HCT116 (cell line): ENCODE measurements at regions not wholly inside any gene's neighbourhood (a gene's known extent, or its start where the extent isn't known, plus 50 kb on each side); places are given as distances from the start of the nearest gene placed in this dataset.

Source experiments
- CEBPB ChIP-seq: IDR thresholded peaks from 2 replicates; pipeline ENCODE4 v1.6.1; 2012; ENCODE audit warnings: low read depth
- EZH2 ChIP-seq: fragments of 200-600 bp; sonication (generic); IDR thresholded peaks from 2 replicates; pipeline ENCODE4 v1.6.1; 2017; ENCODE audit warnings: antibody characterized with exemption, mixed run types
- EZH2phosphoT487 ChIP-seq: fragments of 200-600 bp; IDR thresholded peaks from 2 replicates; pipeline ENCODE4 v1.6.1; 2018; ENCODE audit warnings: antibody characterized with exemption, borderline replicate concordance
- JUND ChIP-seq: IDR thresholded peaks from 2 replicates; pipeline ENCODE4 v1.6.1; 2012
- POLR2A ChIP-seq: IDR thresholded peaks from 2 replicates; pipeline ENCODE4 v1.7.0; 2011; ENCODE audit warnings: borderline replicate concordance; ENCODE audit not compliant: insufficient read depth, insufficient read length; ENCODE audit errors: extremely low read depth
- POLR2AphosphoS5 ChIP-seq: IDR thresholded peaks from 2 replicates; pipeline ENCODE4 v1.6.1; 2011; ENCODE audit warnings: mild to moderate bottlenecking, low read depth, low read length, moderate library complexity
- RAD21 ChIP-seq: IDR thresholded peaks from 2 replicates; pipeline ENCODE4 v1.6.1; 2012; ENCODE audit warnings: low read depth, mild to moderate bottlenecking
- SIN3A ChIP-seq: IDR thresholded peaks from 2 replicates; pipeline ENCODE4 v1.6.1; 2012; ENCODE audit warnings: low read depth
- SRF ChIP-seq: IDR thresholded peaks from 2 replicates; pipeline ENCODE4 v1.6.1; 2012; ENCODE audit warnings: low read depth
- TCF7L2 ChIP-seq: IDR thresholded peaks from 2 replicates; pipeline ENCODE4 v1.7.0; 2011; ENCODE audit warnings: borderline replicate concordance, inconsistent platforms; ENCODE audit not compliant: insufficient read depth, insufficient read length; ENCODE audit errors: extremely low read depth
- ZNF274 ChIP-seq: fragments of 200-500 bp; sonication (Bioruptor generic); IDR thresholded peaks from 2 replicates; pipeline ENCODE4 v1.6.1; 2014; ENCODE audit warnings: mild to moderate bottlenecking, low read depth, low read length, inconsistent platforms
- TF ChIP-seq, protein P1 (sequence below), 3 experiments: fragments of 200-600 bp in 1 of 3; sonication (generic) in 1 of 3; IDR thresholded peaks in 2 of 3; conservative IDR thresholded peaks in 1 of 3; 2 replicates each; pipeline ENCODE4 v1.5.1; 2012 to 2017; ENCODE audit warnings: low read depth in 2 of 3, low read length in 2 of 3, antibody characterized with exemption in 1 of 3, borderline replicate concordance in 1 of 3, control low read depth in 1 of 3, mild to moderate bottlenecking in 1 of 3, mixed read lengths in 1 of 3, mixed run types in 1 of 3, moderate library complexity in 1 of 3; ENCODE audit not compliant: insufficient read depth in 1 of 3
- TF ChIP-seq, protein P2 (sequence below): IDR thresholded peaks from 2 replicates; pipeline ENCODE4 v1.6.1; 2012; ENCODE audit warnings: low read depth
- TF ChIP-seq, protein P3 (sequence below): IDR thresholded peaks from 2 replicates; pipeline ENCODE4 v1.6.1; 2012

DNA sequence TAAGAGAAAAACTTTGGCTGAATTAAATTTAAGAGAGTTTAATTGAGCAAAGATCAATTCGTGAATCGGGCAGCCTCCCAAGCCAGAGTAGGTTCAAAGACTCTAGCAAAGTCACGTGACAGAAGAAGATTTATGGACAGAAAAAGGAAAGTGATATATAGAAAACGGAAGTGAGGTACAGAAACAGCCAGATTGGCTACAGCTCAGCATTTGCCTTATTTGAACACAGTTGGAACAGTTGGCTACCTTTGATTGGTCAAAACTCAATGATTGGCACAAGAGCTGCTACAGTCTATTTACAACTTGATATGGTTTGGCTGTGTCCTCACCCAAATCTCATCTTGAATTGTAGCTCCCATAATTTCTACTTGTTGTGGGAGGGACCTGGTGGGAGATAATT lies 102.6 kb downstream of the PLG start:
- TF ChIP-seq EZH2 (no peak), ZNF274 (no peak), POLR2AphosphoS5 (no peak), POLR2A (no peak), RAD21 (no peak), CEBPB (no peak), EZH2phosphoT487 (no peak), SIN3A (no peak), SRF (no peak), TCF7L2 (no peak), JUND (no peak)
- TF ChIP-seq, protein P1, sequence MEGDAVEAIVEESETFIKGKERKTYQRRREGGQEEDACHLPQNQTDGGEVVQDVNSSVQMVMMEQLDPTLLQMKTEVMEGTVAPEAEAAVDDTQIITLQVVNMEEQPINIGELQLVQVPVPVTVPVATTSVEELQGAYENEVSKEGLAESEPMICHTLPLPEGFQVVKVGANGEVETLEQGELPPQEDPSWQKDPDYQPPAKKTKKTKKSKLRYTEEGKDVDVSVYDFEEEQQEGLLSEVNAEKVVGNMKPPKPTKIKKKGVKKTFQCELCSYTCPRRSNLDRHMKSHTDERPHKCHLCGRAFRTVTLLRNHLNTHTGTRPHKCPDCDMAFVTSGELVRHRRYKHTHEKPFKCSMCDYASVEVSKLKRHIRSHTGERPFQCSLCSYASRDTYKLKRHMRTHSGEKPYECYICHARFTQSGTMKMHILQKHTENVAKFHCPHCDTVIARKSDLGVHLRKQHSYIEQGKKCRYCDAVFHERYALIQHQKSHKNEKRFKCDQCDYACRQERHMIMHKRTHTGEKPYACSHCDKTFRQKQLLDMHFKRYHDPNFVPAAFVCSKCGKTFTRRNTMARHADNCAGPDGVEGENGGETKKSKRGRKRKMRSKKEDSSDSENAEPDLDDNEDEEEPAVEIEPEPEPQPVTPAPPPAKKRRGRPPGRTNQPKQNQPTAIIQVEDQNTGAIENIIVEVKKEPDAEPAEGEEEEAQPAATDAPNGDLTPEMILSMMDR (IDR thresholded peaks at IDR 0.05 in 2 of 3, conservative IDR thresholded peaks at IDR 0.05 in 1 of 3; ENCODE audit: borderline replicate concordance in 1 of 3, insufficient read depth in 1 of 3, low read depth in 2 of 3, low read length in 2 of 3) = no peak
- TF ChIP-seq, protein P2, sequence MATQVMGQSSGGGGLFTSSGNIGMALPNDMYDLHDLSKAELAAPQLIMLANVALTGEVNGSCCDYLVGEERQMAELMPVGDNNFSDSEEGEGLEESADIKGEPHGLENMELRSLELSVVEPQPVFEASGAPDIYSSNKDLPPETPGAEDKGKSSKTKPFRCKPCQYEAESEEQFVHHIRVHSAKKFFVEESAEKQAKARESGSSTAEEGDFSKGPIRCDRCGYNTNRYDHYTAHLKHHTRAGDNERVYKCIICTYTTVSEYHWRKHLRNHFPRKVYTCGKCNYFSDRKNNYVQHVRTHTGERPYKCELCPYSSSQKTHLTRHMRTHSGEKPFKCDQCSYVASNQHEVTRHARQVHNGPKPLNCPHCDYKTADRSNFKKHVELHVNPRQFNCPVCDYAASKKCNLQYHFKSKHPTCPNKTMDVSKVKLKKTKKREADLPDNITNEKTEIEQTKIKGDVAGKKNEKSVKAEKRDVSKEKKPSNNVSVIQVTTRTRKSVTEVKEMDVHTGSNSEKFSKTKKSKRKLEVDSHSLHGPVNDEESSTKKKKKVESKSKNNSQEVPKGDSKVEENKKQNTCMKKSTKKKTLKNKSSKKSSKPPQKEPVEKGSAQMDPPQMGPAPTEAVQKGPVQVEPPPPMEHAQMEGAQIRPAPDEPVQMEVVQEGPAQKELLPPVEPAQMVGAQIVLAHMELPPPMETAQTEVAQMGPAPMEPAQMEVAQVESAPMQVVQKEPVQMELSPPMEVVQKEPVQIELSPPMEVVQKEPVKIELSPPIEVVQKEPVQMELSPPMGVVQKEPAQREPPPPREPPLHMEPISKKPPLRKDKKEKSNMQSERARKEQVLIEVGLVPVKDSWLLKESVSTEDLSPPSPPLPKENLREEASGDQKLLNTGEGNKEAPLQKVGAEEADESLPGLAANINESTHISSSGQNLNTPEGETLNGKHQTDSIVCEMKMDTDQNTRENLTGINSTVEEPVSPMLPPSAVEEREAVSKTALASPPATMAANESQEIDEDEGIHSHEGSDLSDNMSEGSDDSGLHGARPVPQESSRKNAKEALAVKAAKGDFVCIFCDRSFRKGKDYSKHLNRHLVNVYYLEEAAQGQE = no peak
- TF ChIP-seq, protein P3, sequence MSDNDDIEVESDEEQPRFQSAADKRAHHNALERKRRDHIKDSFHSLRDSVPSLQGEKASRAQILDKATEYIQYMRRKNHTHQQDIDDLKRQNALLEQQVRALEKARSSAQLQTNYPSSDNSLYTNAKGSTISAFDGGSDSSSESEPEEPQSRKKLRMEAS = no peak
